ENCODE measurements at regions not wholly inside any gene's neighbourhood (a gene's known extent, or its start where the extent isn't known, plus 50 kb on each side); places are given as distances from the start of the nearest gene placed in this dataset.

GRCh38 chr14:29265852-29266251, 499.3 kb downstream of the FOXG1 start:
- Histone ChIP-seq H3K9ac (ENCODE audit: insufficient read depth, low read length, poor library complexity, severe bottlenecking) (no peak overlapping the region), H3K4me3 (replicated peaks in 1 of 3; ENCODE audit: low read depth in 2 of 3, low read length in 3 of 3) (no peak overlapping the region), H3K9me3 (replicated peaks in 1 of 2; ENCODE audit: control insufficient read depth in 1 of 2, insufficient read depth in 1 of 2, low read length in 2 of 2) (no peaks in the 10 kb centered on the region), H3K79me2 (ENCODE audit: insufficient read depth, low read length) (no peaks in the 10 kb centered on the region), H2AFZ (ENCODE audit: insufficient read depth, low read depth, low read length, poor library complexity, severe bottlenecking) (no peak overlapping the region), H3K36me3 (replicated peaks in 1 of 2; ENCODE audit: control insufficient read depth in 1 of 2, insufficient read depth in 2 of 2, low read length in 2 of 2) (no peaks in the 10 kb centered on the region), H3K27me3 (ENCODE audit: control insufficient read depth in 2 of 2, insufficient read depth in 2 of 2, low read length in 2 of 2) (no peaks in the 10 kb centered on the region), H3K4me1 (ENCODE audit: control insufficient read depth in 1 of 2, insufficient read depth in 2 of 2, low read length in 2 of 2) (no peaks in the 10 kb centered on the region), H3K4me2 (replicated peaks; ENCODE audit: extremely low read depth, low read length, poor library complexity, severe bottlenecking) (no peak overlapping the region), H4K20me1 (ENCODE audit: insufficient read depth, low read length) (no peaks in the 10 kb centered on the region), H3K27ac (ENCODE audit: low read depth in 1 of 2, low read length in 2 of 2) (no peak overlapping the region)
- intact Hi-C loops (cut with micrococcal nuclease), result no loop called here
- Mint-ChIP-seq H3K36me3 (no peaks in the 10 kb centered on the region), H3K27ac (no peak overlapping the region), H3K27me3 (ENCODE audit: low read depth in 3 of 3) (peaks cover 0 to 2% (median 0%) of the 10 kb centered on the region in 3 donors), H3K4me3 (no peak overlapping the region), H3K9me3 (peaks cover 0 to 3% (median 0%) of the 10 kb centered on the region in 7 donors), H3K4me1 (no peaks in the 10 kb centered on the region)
- no peak for DNase-seq
- WGBS (ENCODE audit: insufficient coverage), result 70% methylated on average over 1 of the region's 1 CpG
- TF ChIP-seq CTCF (IDR thresholded peaks at IDR 0.05), result no peak

GRCh38 chr14:29271669-29272068, 505.1 kb downstream of the FOXG1 start:
- Mint-ChIP-seq H3K27me3 (ENCODE audit: low read depth in 3 of 3) (no peaks in the 10 kb centered on the region), H3K36me3 (no peaks in the 10 kb centered on the region), H3K4me1 (no peaks in the 10 kb centered on the region), H3K9me3 (peaks cover 0 to 3% (median 0%) of the 10 kb centered on the region in 7 donors), H3K4me3 (no peak overlapping the region), H3K27ac (no peak overlapping the region)
- Histone ChIP-seq H3K9ac (ENCODE audit: insufficient read depth, low read length, poor library complexity, severe bottlenecking) (no peak overlapping the region), H3K27ac (ENCODE audit: low read depth in 1 of 2, low read length in 2 of 2) (no peak overlapping the region), H3K9me3 (replicated peaks in 1 of 2; ENCODE audit: control insufficient read depth in 1 of 2, insufficient read depth in 1 of 2, low read length in 2 of 2) (no peaks in the 10 kb centered on the region), H3K4me2 (replicated peaks; ENCODE audit: extremely low read depth, low read length, poor library complexity, severe bottlenecking) (no peak overlapping the region), H2AFZ (ENCODE audit: insufficient read depth, low read depth, low read length, poor library complexity, severe bottlenecking) (no peak overlapping the region), H3K4me3 (replicated peaks in 1 of 3; ENCODE audit: low read depth in 2 of 3, low read length in 3 of 3) (no peak overlapping the region), H3K36me3 (replicated peaks in 1 of 2; ENCODE audit: control insufficient read depth in 1 of 2, insufficient read depth in 2 of 2, low read length in 2 of 2) (no peaks in the 10 kb centered on the region), H4K20me1 (ENCODE audit: insufficient read depth, low read length) (no peaks in the 10 kb centered on the region), H3K27me3 (ENCODE audit: control insufficient read depth in 2 of 2, insufficient read depth in 2 of 2, low read length in 2 of 2) (no peaks in the 10 kb centered on the region), H3K4me1 (ENCODE audit: control insufficient read depth in 1 of 2, insufficient read depth in 2 of 2, low read length in 2 of 2) (no peaks in the 10 kb centered on the region), H3K79me2 (ENCODE audit: insufficient read depth, low read length) (no peaks in the 10 kb centered on the region)
- intact Hi-C loops (cut with micrococcal nuclease), result no loop called here
- TF ChIP-seq CTCF (IDR thresholded peaks at IDR 0.05), result no peak
- DNase-seq, result no peak
